DMS 273 (cell line): ENCODE measurements at regions not wholly inside any gene's neighbourhood (a gene's known extent, or its start where the extent isn't known, plus 50 kb on each side); places are given as distances from the start of the nearest gene placed in this dataset.

Source experiments
- DNase-seq: peaks from one replicate; lab custom pipeline; 2025; ENCODE audit not compliant: unreplicated experiment; lab: John Stamatoyannopoulos, UW

DNA sequence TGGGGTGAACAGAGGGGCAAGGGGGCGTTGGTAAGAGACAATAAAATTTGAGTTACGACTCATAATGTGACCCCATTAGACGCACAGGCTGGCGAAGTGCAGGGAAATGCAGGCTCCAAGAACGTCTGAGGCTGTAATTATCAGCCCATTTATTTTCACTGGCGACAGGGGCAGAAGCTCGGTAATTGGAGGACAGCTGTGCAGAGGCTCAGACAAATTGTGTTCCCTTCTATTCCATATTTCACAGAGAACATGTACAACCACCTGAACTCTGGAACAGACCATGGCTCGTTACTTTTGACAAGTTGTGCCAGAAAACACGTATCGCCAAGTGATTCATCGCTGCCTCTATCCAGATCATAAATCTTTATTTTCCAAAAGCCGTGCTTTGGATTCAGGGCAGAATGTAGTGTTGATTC is 137.3 kb upstream of the FRMD4A start:
- DNase-seq: peak; percentile 51

DNA sequence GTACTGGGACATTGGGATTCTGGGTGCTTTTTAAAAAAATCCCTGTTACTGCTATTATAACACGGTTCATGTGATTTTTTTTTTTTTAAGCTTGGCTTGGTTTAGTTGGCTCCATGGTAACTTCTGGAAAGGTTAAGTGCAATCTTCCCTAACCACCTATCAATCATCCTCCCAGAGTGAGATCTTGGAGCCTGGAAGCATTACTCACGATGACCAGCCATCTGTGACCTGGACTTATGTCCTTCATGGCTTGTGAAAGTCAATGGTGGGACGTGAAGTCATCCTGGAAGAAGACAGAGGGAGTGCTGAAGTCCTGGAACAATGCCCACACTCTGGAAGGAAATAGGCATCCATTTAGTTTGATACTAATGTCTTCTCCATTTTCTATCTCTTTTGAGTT is 135.5 kb upstream of the FRMD4A start:
- peak; percentile 41 for DNase-seq

DNA sequence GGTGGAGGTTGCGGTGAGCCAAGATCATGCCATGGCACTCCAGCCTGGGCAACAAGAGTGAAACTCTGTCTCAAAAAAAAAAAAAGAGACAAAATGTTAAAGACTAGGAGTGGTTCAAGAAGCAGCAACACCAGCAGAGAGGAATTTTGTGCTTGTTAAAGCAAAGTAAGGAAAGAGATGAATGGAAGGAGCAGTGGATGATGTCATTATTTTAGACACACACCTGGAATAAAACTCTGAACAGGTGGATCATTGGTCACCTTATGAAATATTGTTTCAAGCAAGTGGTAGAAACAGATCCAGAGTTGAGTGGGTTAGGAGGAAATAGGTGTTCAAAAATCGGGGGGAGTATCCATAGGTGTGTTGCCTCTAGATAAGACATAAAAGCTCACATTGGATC is 129.7 kb upstream of the FRMD4A start:
- no peak for DNase-seq

DNA sequence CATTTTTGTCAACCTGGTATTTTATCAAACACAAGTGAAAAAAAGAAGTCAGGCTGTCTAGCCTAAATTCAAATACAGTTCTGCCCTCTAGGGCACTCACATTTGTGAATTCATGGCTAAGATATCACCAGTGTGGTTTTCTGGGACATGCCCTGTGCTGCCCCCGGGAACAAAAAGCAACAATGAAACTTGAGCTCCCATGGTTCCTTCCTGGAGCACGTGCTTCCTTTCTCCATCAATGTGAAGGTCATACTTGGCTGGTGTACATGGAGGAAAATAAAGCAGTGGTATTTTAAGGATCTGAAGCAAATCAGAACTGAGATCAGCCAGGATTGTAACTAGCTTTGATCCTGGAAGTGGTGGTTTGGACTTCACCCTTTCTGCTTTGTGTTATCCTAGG is 128.9 kb upstream of the FRMD4A start:
- DNase-seq: no peak

DNA sequence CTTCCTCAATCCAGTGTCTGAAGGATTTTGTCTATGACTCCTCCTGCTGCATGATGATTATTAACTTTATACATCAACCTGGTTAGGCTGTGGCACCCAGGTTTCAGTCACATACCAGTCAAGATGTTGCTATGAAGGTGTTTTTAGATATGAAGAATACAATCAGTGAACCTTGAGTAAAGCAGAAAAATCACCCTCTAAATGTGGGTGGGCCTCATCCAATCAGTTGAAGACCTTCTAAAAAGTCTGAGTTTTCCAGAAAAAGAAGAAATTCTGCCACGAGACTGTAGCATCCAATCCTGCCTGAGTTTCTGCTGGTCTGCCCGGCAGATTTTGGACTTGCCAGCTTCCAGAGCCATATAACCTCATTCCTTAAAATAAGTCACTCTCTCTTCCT is 126.1 kb upstream of the FRMD4A start:
- DNase-seq: no peak

DNA sequence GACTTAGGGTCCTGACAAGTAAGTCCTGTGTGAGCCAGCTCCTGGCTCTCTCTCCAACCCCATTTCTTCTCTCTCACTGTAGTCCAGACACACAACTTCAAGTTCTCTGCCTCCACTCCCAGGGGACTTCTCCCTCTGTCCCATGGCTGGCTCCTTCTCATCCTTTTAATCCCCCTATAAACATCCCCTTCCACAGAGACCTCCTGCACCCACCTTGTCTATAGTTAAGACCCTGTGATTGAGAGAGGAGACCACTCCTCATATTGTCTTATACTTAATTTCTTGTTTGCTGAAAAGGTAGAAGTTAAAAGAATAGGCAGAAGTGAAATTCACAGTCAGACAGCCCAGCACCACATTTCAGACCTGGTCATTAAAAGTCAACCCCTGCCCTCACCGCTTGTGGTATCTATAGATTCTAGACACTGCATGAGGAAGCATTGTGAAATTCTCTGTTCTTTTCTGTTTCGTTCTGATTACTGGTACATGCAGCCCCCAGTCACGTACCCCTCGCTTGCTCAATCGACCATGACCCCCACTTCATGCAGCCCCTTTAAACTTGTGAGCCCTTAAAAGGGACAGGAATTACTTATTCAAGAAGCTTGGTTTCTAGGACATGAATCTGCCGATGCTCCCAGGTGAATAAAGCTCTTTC is 125.6 kb upstream of the FRMD4A start:
- no peak for DNase-seq

DNA sequence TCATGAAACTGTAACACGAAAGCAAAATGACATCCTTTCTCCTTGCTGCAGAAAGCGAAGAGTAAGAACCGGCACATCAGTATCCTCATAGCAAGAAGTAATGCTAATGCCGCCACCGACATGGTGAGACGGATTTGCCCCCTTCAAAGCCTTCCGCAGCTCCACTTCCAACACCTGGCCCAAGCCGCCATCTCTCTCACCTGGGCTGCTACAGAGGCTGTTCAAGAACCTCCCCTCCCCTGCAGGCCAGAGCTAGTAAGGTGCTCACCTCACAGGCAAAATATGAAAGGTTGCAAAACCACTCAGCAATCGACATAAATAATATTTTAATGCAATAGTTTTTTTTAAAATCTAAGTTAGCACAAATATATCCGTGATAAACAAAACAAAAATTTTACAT is 123.9 kb upstream of the FRMD4A start:
- DNase-seq: no peak

DNA sequence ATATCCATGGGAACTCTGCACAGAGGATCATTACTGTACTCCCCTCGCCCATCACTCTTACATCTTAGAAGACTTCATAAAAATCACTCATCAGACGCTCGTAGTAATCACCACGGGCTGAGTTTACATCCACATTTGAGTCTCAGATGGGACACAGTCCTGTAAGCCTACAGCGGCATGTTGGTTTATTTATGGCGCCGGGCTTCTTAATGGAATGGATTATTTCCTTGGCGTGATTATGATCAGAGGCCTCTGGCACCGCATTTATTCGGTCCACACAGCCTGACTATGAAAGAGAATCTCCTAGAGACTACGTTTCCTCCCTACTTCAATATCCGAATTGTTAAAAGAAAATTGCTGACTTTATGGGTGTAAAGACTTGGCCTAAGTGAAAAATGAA is 123.5 kb upstream of the FRMD4A start:
- DNase-seq: no peak

DNA sequence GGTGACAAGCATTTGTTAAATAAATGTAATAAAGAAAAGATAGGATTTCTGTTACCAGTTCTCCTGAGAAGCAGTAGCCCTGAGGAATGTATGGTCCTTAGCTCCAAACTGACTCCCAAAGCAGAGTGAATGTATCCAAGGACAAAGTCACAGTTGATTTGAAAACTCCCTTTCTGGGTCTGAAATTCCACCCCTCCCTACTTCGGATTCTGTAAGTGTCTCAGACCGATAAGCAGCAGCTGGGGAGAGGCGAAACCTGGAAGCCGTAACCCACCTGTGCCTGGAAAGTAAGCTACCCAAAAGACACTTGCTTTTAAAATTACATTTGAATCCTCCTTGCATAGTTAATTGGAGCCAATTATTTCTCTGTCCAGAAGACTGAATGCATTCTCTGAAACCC is 122.9 kb upstream of the FRMD4A start:
- DNase-seq: no peak

DNA sequence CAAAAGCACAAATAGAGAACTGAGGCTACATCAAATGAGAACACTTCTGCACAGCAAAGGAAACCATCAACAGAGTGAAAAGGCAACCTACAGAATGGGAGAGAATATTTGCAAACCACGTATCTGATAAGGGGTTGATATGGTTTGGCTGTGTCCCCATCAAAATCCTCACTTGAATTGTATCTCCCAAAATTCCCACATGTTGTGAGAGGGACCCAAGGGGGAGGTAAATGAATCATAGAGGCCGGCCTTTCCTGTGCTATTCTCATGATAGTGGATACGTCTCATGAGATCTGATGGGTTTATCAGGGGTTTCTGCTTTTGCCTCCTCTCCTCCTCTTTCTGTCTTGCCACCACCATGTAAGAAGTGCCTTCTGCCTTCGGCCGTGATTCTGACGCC is 120.6 kb upstream of the FRMD4A start:
- DNase-seq: no peak

DNA sequence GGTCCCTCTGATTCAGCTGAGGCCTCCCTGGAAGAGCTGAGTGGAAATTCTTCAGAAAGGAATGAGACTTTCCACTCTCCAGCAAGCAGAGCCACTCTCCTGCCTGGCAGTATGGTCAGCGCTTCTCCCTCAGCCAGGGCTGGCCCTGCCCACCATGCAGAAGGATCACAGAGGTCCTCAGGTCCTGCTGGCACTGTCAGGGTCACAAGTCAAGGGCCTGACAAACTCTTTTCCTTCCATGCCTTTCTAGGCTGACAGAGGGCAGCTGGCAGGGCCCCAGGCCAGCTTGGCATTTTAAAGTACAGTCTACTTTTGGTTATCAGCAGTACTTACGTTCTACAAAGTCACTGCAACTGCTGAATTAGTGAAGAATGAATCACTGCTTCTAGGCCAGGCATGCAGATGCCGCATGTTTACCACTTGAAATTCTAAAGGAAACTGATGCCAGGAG is 119.3 kb upstream of the FRMD4A start:
- DNase-seq: no peak

DNA sequence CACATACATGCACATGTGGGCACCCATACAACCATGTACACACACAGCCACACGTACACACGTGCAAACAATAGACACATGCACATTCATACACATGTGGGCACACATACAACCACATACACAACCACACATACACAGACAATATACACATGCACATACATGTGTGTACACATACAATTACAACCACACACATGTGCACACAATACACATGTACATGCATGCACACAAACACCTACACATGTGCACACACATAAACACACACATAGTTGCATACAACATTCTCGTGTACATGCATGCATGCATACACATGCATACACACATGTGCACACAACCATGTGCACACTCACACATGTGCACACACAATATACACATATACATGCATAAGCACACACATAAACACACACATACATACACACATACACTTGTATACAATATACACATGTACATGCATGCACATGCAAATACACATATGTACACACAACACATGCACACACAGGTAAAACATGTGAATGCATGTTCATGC is 118.6 kb upstream of the FRMD4A start:
- no peak for DNase-seq

DNA sequence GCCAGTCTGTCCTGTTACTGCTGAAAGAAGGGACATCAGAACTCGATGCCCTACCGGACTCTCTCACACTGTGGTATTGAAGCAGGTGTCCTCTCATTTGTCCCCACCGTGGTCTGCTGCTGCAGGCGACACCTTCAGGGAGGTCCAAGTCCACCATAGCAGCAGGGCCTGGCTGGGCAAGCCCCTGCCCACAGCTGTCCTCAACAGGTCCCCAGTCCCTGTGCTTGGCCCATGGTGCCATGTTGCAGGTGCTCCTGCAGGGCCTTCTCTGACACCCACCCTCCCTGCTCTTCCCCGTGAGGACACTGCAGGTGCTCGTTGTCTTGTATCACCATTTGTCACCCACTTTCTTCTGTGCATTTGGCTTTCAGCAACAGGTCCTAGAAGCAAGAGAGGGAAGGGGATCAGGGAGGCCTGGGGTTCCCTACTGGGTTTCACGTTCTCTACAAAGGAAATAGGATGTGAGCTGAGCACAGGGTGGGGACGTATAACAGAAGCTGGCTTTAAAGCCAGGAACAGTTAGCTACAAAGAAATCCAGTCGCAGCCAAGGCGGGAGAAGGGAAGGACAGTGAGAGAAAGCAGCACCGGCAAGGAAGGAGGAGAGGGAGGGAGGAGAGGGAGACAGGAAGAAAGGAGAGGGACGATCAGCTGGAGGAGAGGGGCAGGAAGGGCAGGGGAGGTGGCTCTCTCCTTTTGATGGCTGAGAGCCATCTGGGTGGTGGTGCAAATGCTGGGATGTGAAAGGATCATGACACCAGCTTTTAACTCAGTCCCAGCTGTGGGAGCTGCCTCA is 117.7 kb upstream of the FRMD4A start:
- DNase-seq: no peak

DNA sequence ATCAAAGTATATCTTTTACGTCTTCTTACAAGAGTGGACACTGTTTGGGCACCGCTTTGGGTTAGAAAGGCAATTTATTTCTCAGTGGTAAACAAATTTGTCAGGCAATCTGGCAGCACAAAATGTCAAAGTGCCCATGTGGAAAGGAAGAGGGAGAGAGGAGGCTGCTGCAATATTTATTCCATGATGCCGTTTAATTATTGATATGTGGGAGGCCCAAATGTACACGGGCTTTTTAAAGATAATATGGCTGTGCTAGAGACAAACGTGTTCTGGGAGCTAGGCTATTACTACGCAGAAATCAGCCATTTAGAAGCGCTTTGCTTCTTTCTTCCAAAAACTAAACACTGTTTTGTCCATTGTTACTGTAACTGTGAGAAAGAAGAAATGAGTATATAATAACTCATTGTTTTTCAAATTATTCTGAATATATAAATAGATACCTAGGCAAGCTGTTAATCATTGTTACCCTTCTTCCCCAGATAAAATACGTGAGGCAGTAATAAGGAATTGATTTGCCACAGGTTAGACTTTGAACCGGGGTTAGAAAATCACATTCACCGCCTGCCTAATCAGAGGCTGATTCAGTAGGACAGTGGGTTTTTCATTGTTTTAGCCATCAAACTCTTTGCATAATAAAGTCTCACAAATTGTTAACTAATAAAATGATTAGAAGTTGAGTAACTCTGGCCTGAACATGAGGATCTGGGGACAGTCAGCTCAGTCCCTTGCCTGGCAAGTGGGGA is 116.5 kb upstream of the FRMD4A start:
- DNase-seq: no peak

DNA sequence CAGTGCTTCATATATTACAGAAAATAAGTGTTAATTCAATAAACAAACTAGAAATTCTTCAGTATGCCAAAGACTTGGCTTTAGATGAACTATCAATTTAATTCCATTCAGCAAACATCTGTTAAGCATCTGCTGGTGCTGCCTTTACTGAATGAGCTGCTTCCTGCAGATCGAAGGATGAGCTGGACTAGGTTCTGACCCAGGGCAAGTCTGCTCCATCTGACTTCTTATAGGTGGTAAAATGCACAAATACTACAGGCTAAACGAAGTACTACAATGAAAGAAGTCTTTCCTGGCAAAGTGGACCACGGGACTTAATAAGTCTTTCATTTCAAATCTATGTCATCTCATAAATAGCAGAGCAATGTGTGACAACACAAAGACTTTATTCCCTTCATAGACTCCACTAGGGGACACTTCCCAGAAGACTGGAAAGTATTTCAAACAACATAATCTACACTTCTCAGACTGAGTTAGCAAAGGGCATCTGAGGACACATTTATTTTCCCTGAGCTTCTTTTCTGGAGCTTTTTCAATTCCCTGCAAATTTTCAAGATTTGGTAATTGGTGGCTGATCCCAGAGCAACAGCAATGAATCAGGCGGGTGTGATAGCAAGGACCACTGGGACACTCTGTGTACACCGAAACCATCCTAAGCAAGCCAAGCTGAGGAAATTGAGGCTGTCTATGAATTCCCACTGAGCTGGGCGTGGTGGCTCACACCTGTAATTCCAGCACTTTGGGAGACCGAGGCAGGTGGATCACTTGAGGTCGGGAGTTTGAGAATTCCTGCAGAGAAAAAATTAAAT is 108.9 kb upstream of the FRMD4A start:
- peak; percentile 15 for DNase-seq

DNA sequence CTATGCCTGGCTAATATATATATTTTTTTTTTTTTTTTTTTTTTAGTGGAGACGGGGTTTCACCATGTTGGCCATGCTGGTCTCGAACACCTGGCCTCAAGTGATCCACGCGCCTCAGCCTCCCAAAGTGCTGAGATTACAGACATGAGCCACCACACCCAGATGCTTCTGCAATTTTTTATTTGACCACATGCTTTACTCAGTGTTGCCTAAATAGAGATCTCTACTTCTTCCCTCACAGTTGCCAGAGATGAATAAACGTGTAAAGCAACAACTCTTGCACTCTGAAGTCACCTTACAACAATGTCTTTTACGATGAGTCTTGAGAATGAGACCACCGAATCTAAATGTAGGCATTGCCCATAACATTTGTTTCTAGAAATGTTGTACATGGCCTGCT is 107.9 kb upstream of the FRMD4A start:
- DNase-seq: no peak

DNA sequence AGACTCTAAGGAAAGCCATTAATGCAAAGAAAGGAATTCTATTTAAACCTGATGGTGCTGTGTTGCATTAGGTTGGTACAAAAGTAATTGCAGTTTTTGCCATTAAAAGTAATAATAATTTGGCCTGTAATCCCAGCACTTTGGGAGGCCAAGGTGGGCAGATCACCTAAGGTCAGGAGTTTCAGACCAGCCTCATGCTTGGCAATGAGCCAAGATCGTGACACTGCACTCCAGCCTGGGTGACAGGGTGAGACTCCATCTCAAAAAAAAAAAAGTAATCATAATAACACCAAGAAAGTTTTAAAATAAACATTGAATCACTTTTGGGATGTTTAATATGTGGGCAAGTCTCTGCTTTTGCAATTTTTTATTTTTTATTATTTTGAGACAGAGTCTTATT is 107.3 kb upstream of the FRMD4A start:
- peak; percentile 1 for DNase-seq

DNA sequence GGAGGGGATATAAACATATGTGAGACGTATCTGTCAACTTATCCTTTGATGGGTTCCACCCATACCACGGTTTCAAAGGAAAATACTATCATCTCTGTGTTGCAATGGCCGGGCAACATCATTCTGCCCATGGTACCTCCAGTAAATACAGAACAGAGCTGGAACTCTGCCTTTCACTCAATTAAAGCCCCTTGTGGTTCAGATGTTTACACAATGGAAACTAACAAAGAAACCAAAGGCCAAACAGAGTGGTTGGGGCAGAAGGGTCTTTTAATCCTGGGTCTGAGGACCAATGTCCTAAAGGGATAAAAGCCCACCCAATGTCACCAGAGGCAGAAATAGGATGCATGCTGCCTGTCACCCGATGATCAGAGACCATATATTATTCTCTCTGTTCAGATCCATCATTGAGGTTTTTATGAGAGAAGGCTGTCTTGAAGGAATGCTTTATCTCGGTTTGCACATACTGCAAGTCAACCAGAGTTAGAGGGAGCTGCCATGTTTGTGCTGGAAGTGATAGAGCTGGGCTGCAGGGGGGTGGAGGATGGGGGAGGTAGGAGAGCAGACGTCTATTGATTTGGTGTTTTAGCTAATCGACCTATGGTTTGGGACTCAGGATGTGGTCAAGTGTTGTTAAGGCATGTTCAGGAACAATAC is 105.4 kb upstream of the FRMD4A start:
- no peak for DNase-seq

DNA sequence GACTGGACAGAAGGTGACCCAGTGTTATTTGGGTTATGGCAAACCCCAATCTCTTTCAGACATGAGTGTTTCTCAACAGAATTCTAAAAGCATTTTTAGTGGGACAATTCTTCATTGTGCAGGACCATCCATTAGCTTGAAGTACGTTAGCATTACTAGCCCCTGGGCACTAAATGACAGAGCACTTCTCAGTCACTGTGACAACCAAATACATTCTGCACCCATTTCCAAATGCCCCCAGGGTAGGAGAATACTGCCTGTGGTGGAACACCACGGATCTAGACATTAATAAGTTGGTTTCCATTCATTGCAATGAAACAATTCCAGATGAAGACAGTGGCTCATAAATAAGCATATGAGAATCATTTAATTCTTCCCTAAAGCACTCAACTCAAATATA is 102.4 kb upstream of the FRMD4A start:
- no peak for DNase-seq

DNA sequence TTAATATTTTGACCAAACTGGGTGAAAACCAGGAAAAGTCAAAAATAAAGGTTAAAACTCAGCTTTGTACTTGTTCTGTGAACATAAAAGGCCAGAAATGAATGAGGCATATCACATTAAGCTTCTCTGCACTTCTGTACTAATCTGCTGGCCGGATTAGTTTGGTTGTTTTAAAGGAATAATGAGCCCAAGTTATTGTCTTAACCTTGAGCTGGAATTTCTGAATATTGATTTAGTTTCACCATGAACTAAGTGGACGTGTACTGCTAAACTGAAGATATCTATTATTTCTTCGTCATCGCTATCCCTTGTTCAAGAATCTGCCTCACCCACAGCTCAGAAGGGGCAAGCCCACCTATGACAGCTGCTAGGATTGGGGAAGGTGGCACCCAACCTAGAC is 101.1 kb upstream of the FRMD4A start:
- DNase-seq: no peak
